Panc1 (cell line): ENCODE measurements at regions not wholly inside any gene's neighbourhood (a gene's known extent, or its start where the extent isn't known, plus 50 kb on each side); places are given as distances from the start of the nearest gene placed in this dataset.

Experiments used
- ATAC-seq: fragments of 200-7000 bp; cut with Tn5 transposase; 2 replicates; pipeline ENCODE4 v1.9.1; 2020; ENCODE audit warnings: mild to moderate bottlenecking, moderate library complexity
- BruUV-seq: library from RNA; stranded (reverse); fragments of 400-500 nt; replicated peaks from 2 replicates; lab custom pipeline; 2021; lab: Mats Ljungman, UMichigan
- CTCF ChIA-PET: fragments of 300-600 bp; sonication (Branson Sonifier 250); formaldehyde crosslinking; loops from one replicate; lab custom pipeline; 2022; ENCODE audit warnings: antibody characterized with exemption; lab: Charles Lee
- POLR2A ChIA-PET: fragments of 300-600 bp; sonication (Branson Sonifier 250); formaldehyde crosslinking; loops from one replicate; lab custom pipeline; 2022; ENCODE audit warnings: antibody characterized with exemption; lab: Charles Lee
- DNase-seq: peaks from one replicate; pipeline ENCODE4 v3.0.0-alpha.2; 2010; ENCODE audit warnings: low read depth, low spot score
- H3K27ac ChIP-seq: 2 replicates; pipeline ENCODE4 v1.5.1; 2011; ENCODE audit warnings: mild to moderate bottlenecking, low read length, inconsistent platforms
- H3K27me3 ChIP-seq: fragments of 200-500 bp; sonication (Bioruptor generic); 2 replicates; pipeline ENCODE4 v1.6.0; 2014; ENCODE audit warnings: low read length, inconsistent platforms; ENCODE audit not compliant: control insufficient read depth, insufficient read depth
- H3K36me3 ChIP-seq: fragments of 200-500 bp; sonication (Bioruptor generic); 2 replicates; pipeline ENCODE4 v1.5.1; 2014; ENCODE audit warnings: inconsistent platforms, mild to moderate bottlenecking, low read length, moderate library complexity; ENCODE audit not compliant: control insufficient read depth, insufficient read depth
- H3K4me1 ChIP-seq: 2 replicates; pipeline ENCODE4 v1.5.1; 2011; ENCODE audit warnings: inconsistent platforms, mild to moderate bottlenecking, low read length, moderate library complexity; ENCODE audit not compliant: control insufficient read depth, insufficient read depth
- H3K4me3 ChIP-seq, 2 experiments: 2 replicates each; pipeline ENCODE4 v1.5.1; 2011 to 2012; ENCODE audit warnings: low read depth in 2 of 2, low read length in 2 of 2, mild to moderate bottlenecking in 2 of 2, inconsistent platforms in 1 of 2, moderate library complexity in 1 of 2
- H3K9me3 ChIP-seq: fragments of 200-500 bp; sonication (Bioruptor generic); 2 replicates; pipeline ENCODE4 v1.5.1; 2014; ENCODE audit warnings: low read depth, mild to moderate bottlenecking, inconsistent platforms, low read length, moderate library complexity; ENCODE audit not compliant: control insufficient read depth, insufficient read depth
- CTCF ChIP-seq: fragments of 450-650 bp; IDR thresholded peaks from 2 replicates; pipeline ENCODE4 v1.5.1; 2017; ENCODE audit warnings: mild to moderate bottlenecking
- POLR2AphosphoS5 ChIP-seq: IDR thresholded peaks from 2 replicates; pipeline ENCODE4 v1.6.1; 2012; ENCODE audit warnings: mild to moderate bottlenecking, low read depth, low read length, moderate library complexity
- SIN3A ChIP-seq: IDR thresholded peaks from 2 replicates; pipeline ENCODE4 v1.6.1; 2012; ENCODE audit warnings: low read depth, mild to moderate bottlenecking, low read length, moderate library complexity, borderline replicate concordance; ENCODE audit not compliant: insufficient read depth
- TCF7L2 ChIP-seq: IDR thresholded peaks from 2 replicates; pipeline ENCODE4 v1.6.1; 2011; ENCODE audit warnings: mild to moderate bottlenecking, low read depth, low read length, inconsistent platforms
- in situ Hi-C: cut with HindIII; loops from 2 replicates; pipeline ENCODE4 v1.10.0; 2016; ENCODE audit warnings: low sequenced_read_pairs, low pct_unique_long_range_greater_than_20kb
- intact Hi-C: fragments of 100-400 bp; cut with micrococcal nuclease; formaldehyde crosslinking; loops from one replicate; pipeline ENCODE4 v1.10.0; 2022; ENCODE audit not compliant: unreplicated experiment
- TF ChIP-seq, protein P1 (sequence below), 2 experiments: IDR thresholded peaks; 2 replicates each; pipeline ENCODE4 v1.6.1; 2011 to 2012; ENCODE audit warnings: low read depth in 2 of 2, control low read depth in 1 of 2, low read length in 1 of 2, mild to moderate bottlenecking in 1 of 2, moderate library complexity in 1 of 2; ENCODE audit not compliant: insufficient read depth in 1 of 2

DNA sequence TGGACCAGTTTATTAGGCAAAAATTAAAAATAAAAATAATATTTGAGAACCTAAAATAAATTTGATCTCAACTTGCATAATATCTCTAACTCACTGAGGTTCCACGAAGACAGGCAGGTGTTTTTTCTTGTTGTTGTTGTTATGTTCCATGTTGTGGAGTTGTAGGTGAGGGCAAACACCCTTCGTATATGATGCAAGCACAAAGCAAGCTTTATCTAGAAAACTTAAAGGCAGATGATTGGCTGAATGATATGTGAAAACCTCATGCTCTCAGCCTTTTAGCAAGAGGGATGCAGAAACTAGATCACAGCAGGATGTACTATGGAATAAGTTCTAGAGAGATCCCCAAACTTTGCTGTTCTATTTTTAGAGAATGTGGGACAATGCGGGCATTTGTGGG, 502.7 kb downstream of the ETNK1 start:
- CTCF ChIA-PET: no interaction called here
- Histone ChIP-seq H3K4me1 (no peaks in the 10 kb centered on the region), H3K27me3 (no peaks in the 10 kb centered on the region), H3K4me3 (no peak overlapping the region), H3K36me3 (no peaks in the 10 kb centered on the region), H3K27ac (no peak overlapping the region), H3K9me3 (no peaks in the 10 kb centered on the region)
- in situ Hi-C loops (no loop called here), intact Hi-C loops (no loop called here)
- no TSS peak for BruUV-seq
- TF ChIP-seq TCF7L2 (no peak), SIN3A (no peak)
- POLR2A ChIA-PET: no interaction called here
- no peak for ATAC-seq
- no peak for DNase-seq

- ATAC-seq: no peak
- ChIA-PET CTCF (no interaction called here), POLR2A (no interaction called here)
- H3K4me3 ChIP-seq: no peak overlapping the region
- H3K4me1 ChIP-seq: no peaks in the 10 kb centered on the region
- no peaks in the 10 kb centered on the region for H3K27me3 ChIP-seq
- in situ Hi-C loops: no loop called here
- DNase-seq: no peak
- no peak overlapping the region for H3K27ac ChIP-seq
- H3K36me3 ChIP-seq: no peaks in the 10 kb centered on the region
- intact Hi-C loops: no loop called here
- BruUV-seq: no TSS peak
- no peaks in the 10 kb centered on the region for H3K9me3 ChIP-seq
- TF ChIP-seq, protein P1, sequence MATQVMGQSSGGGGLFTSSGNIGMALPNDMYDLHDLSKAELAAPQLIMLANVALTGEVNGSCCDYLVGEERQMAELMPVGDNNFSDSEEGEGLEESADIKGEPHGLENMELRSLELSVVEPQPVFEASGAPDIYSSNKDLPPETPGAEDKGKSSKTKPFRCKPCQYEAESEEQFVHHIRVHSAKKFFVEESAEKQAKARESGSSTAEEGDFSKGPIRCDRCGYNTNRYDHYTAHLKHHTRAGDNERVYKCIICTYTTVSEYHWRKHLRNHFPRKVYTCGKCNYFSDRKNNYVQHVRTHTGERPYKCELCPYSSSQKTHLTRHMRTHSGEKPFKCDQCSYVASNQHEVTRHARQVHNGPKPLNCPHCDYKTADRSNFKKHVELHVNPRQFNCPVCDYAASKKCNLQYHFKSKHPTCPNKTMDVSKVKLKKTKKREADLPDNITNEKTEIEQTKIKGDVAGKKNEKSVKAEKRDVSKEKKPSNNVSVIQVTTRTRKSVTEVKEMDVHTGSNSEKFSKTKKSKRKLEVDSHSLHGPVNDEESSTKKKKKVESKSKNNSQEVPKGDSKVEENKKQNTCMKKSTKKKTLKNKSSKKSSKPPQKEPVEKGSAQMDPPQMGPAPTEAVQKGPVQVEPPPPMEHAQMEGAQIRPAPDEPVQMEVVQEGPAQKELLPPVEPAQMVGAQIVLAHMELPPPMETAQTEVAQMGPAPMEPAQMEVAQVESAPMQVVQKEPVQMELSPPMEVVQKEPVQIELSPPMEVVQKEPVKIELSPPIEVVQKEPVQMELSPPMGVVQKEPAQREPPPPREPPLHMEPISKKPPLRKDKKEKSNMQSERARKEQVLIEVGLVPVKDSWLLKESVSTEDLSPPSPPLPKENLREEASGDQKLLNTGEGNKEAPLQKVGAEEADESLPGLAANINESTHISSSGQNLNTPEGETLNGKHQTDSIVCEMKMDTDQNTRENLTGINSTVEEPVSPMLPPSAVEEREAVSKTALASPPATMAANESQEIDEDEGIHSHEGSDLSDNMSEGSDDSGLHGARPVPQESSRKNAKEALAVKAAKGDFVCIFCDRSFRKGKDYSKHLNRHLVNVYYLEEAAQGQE (IDR thresholded peaks at IDR 0.05; ENCODE audit: insufficient read depth in 1 of 2, low read depth in 2 of 2, low read length in 1 of 2): no peak
- TF ChIP-seq POLR2AphosphoS5 (no peak), TCF7L2 (no peak), CTCF (no peak), SIN3A (no peak)
These were observed 503.5 kb downstream of the ETNK1 start for GRCh38 chr12:23128462-23128861.

DNA sequence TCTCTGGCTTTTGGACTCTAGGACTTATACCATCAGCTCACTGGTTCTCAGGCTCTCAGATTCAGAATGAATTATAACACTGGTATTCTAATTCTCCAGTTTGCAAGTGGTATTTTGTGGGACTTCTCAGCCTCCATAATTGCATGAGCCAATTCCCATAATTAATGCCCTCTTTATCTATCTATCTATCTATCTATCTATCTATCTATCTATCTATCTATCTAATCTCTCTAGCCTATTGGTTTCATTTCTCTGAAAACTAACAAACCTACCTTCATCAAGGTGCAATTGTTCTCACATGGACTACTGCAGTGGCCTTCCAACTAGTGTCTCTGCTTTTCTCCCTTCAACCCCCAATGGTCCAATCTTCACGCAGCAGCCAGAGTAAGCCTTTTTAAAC, 507.4 kb downstream of the ETNK1 start:
- ChIA-PET POLR2A (no interaction called here), CTCF (no interaction called here)

More for the DNA sequence above, 507.4 kb downstream of the ETNK1 start:
- H3K4me1 ChIP-seq: no peaks in the 10 kb centered on the region
- no peaks in the 10 kb centered on the region for H3K27me3 ChIP-seq
- ATAC-seq (no peak), DNase-seq (no peak)
- no TSS peak for BruUV-seq
- in situ Hi-C loops: no loop called here
- no peak for TF ChIP-seq TCF7L2
- no peak for TF ChIP-seq SIN3A
- TF ChIP-seq CTCF: no peak
- TF ChIP-seq POLR2AphosphoS5: no peak
- TF ChIP-seq, protein P1 (IDR thresholded peaks at IDR 0.05; ENCODE audit: insufficient read depth in 1 of 2, low read depth in 2 of 2, low read length in 1 of 2): no peak
- H3K4me3 ChIP-seq: no peak overlapping the region
- H3K27ac ChIP-seq: no peak overlapping the region
- intact Hi-C loops: no loop called here
- no peaks in the 10 kb centered on the region for H3K9me3 ChIP-seq
- H3K36me3 ChIP-seq: no peaks in the 10 kb centered on the region
